ENCODE measurements at regions not wholly inside any gene's neighbourhood (a gene's known extent, or its start where the extent isn't known, plus 50 kb on each side); places are given as distances from the start of the nearest gene placed in this dataset.
A peak's percentile ranks its signal among the peaks of the same experiment; 100 is the strongest.

- no peak overlapping the region for H3K4me3 ChIP-seq (replicated peaks in 1 of 2; ENCODE audit: low read depth in 2 of 2, low read length in 2 of 2)
- DNase-seq (ENCODE audit: low read depth in 2 of 2) = no peak
- TF ChIP-seq CTCF (IDR thresholded peaks at IDR 0.05; ENCODE audit: low read depth, low read length) = no peak
Measured at GRCh38 chr22:23511627-23512347, 68.3 kb downstream of the IGLL1 start.

GRCh38 chr22:23509571-23510302 lies 70.4 kb downstream of the IGLL1 start:
- peak; percentile 53 to 87 for DNase-seq (ENCODE audit: low read depth in 2 of 2)
- H3K4me3 ChIP-seq (replicated peaks in 1 of 2; ENCODE audit: low read depth in 2 of 2, low read length in 2 of 2) = no peak overlapping the region
- no peak for TF ChIP-seq CTCF (IDR thresholded peaks at IDR 0.05; ENCODE audit: low read depth, low read length)

- TF ChIP-seq CTCF (IDR thresholded peaks at IDR 0.05; ENCODE audit: low read depth, low read length) = no peak
- peak in 1 of 2 donors; percentile 50 for DNase-seq (ENCODE audit: low read depth in 2 of 2)
- H3K4me3 ChIP-seq (replicated peaks in 1 of 2; ENCODE audit: low read depth in 2 of 2, low read length in 2 of 2) = no peak overlapping the region
Measured at GRCh38 chr22:23504516-23504915, 75.6 kb downstream of the IGLL1 start.

GRCh38 chr22:23503736-23504440 lies 76.2 kb downstream of the IGLL1 start:
- no peak for DNase-seq (ENCODE audit: low read depth in 2 of 2)
- H3K4me3 ChIP-seq (replicated peaks in 1 of 2; ENCODE audit: low read depth in 2 of 2, low read length in 2 of 2) = no peak overlapping the region
- no peak for TF ChIP-seq CTCF (IDR thresholded peaks at IDR 0.05; ENCODE audit: low read depth, low read length)

- no peak for TF ChIP-seq CTCF (IDR thresholded peaks at IDR 0.05; ENCODE audit: low read depth, low read length)
- no peak for DNase-seq (ENCODE audit: low read depth in 2 of 2)
- no peak overlapping the region for H3K4me3 ChIP-seq (replicated peaks in 1 of 2; ENCODE audit: low read depth in 2 of 2, low read length in 2 of 2)
Measured at GRCh38 chr22:23503142-23503541, 76.9 kb downstream of the IGLL1 start.

GRCh38 chr22:23501708-23502107 lies 78.4 kb downstream of the IGLL1 start:
- no peak for TF ChIP-seq CTCF (IDR thresholded peaks at IDR 0.05; ENCODE audit: low read depth, low read length)
- no peak for DNase-seq (ENCODE audit: low read depth in 2 of 2)
- no peak overlapping the region for H3K4me3 ChIP-seq (replicated peaks in 1 of 2; ENCODE audit: low read depth in 2 of 2, low read length in 2 of 2)

Data from cardiac fibroblast (primary cell).